Stimulated activated CD4-positive, alpha-beta T cell treated with anti-CD3 and anti-CD28 coated beads, Interleukin-1b, Interleukin-23, amount 100 ng/mL, for 4 hours (primary cell): ENCODE measurements at regions not wholly inside any gene's neighbourhood (a gene's known extent, or its start where the extent isn't known, plus 50 kb on each side); places are given as distances from the start of the nearest gene placed in this dataset.
"Not testable (repeated sequence)": the region's sequence is repeated elsewhere in the genome, so short reads cannot be mapped to it uniquely, and the experiment has no call there.

Experiments
- DNase-seq, 2 donors: peaks; one replicate each; pipeline ENCODE4 v3.0.0-alpha.2; 2020; ENCODE audit warnings: low read depth in 2 of 2

DNA sequence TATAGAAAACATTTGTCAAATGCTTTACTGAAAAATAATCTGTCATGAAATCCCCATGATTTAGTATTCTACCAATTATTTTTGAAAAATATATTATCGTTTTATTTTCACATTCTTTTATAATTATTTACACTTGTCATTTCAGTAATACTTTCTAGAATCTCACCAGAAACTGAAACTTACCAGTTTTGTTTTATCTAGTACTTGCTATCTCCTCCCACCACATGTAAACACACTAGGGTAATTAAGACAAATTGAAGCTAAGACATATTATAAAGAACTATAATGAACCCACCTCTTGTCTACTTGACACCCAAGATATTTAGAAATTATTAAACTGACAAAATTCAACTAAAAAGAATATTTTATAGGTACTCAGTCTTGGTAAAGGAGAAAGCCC lies 51.5 kb upstream of the GRM3 start:
- DNase-seq, result no peak

DNA sequence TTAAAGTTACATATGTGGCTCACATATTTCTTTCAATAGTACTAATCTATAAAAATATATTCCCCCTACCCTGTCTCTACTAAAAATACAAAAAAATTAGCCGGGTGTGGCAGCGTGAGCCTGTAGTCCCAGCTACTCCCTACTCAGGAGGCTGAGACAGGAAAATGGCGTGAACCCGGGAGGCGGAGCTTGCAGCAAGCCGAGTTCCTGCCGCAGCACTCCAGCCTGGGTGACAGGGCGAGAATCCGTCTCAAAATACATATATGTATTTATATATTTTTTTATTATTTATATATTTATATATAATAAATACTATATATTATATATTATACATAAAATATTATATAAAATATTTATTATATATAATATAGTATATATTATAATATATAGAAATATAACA lies 69.7 kb upstream of the GRM3 start:
- no peak for DNase-seq

DNA sequence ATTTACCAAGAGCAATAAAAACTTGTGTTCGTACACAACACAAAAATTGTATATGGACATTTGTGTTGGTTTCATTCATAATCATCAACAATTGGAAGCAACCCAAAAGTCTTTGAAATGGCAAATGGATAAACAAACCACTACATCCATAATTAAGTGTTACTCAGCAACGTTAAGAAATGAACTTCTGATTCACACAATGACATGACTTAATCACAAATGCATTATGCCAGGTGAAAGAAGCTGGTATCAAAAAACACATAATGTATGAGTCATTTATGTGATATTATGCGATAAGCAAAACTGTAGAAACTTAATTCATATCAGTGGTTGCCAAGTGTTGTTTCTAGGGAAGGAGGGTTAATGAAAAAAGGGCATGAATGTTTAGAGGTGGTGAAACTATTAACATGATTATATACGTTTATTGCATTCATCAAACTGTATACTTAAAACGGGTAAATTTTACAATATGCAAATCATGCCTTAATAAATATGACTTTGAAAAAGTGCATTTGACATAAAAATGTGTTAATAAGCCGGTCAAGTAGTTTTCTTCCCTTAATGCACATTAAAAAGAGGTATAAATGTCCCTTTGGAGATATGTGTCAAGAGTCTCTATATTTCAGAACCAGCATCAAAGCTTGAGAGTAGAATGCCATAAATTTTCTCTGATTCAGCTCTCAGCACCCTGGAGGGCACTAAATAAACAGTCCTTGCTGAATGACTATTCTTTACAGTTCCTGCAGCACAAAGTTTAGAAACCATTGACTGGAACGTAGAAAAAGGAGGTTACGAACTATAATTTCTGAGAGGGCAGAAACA lies 84.8 kb upstream of the GRM3 start:
- DNase-seq, result no peak

DNA sequence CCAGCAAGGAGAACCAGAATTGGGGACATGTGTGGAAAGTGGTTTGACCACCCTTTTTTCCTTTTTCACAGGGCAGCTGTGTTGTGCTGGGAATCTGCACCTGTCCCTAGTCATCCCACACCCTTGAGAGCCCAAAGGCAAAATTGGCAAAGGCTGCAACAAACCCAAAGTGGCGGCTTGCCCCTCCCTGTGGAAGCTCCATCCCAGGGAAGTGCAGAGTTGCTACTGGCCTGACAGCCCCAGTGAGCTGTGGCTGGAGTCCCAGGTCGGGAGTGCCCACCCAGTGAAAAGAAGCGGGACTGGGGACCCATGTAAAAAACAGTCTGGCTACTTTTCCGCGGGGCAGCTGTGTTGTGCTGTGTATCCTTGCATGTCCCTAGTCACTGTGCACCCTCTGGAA lies 109.1 kb upstream of the GRM3 start:
- DNase-seq, result no peak

DNA sequence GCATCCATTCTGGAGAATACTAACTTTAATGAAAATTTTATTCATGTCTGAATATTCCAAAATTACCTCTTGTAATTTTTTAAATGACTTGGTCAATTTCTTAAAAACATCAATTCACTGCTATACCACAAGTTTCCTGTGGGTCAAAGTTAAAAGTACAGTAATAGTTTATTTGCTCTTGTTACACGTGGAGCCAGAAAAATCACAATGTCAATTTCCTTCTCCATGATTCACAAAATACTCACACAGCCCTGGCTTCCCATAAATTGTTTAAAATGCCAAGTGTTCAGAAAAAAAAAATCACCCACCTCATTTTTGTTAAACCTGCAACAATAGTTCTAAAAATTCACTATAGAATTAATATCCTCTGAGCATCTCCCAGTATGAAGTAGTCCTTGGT lies 139.5 kb upstream of the GRM3 start:
- DNase-seq, result no peak

DNA sequence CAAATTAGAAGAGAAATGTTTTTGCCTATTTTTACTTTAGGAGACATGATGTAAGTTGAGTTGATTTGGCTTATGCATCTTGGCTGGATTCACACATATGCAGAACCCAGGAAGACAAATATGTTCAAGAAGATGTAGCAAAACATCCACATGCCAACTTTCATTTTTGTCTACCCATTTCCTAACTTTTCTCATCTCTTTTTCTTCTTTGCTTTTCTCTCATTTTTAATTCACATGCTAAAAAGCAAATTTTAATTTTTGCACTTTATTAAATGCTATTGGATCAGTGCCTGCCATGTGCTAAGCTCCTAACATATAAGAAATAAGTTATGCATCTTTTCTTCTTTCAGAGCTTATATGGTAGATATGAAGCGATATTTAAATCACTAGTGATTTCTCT lies 143.7 kb upstream of the GRM3 start:
- DNase-seq, result no peak

DNA sequence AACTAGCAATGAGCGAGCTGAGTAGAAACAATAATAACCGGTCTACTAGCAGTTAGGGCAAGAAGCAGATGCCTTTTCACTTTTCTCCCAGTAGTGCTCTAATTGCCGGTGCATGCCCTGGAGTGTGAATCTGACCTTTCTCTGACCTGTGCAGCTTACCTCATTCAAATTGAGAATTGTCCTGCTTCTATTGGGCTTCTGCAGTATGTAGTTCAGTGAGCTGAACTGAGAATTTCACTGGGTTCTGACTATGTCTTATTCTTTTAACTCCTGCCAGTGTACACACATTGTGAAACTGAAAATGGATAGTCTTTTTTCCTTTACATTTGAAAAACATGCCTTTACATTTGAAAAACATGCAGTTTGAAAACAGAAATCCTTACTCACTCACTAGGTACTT lies 157.9 kb upstream of the GRM3 start:
- DNase-seq, result no peak

DNA sequence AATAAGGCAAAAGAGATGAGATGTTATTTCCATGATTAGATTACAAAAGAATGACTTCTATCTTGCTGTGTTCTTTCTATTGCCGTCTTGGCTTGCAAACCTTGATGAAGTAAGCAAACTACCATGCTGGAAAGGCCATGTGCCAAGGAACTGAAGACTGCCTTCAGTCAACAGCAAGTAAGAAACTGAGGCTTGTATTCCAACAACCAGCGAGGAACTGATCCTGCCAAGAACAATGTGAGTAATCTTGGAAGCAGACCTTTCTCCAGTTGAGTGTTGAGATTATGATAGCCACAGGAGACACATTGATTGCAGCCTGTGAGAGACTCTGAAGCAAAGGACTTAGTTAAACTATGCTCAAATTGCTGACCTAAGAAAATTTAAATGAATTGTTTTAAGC lies 164.6 kb upstream of the GRM3 start:
- DNase-seq, result no peak

DNA sequence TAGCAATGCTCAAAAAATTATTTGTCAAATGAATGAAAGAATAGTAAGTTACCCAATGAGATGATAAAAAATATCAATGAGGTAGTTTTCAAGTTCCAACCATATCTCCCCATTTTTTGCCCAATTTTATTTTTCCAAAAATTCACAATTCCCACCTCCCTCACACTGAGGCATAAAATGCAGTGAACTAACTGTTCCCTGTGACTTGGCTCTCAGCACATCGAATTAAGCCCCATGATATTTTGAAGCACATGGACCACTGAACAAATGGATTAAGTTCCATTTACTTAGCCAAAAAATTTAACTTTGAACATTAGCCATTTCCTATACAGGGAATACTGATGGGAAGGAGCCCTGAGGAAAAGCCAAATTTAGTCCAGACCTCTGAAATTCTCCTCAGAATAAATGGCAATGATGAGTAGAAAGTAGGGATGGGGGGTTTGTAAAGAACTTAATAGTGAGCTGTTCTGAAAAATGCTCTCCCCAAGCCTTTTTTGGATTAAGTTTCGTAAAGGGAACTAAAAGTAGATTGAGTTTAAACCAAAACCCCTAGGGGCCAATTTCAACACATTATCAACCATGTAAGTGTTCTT lies 166.3 kb upstream of the GRM3 start:
- DNase-seq, result no peak

DNA sequence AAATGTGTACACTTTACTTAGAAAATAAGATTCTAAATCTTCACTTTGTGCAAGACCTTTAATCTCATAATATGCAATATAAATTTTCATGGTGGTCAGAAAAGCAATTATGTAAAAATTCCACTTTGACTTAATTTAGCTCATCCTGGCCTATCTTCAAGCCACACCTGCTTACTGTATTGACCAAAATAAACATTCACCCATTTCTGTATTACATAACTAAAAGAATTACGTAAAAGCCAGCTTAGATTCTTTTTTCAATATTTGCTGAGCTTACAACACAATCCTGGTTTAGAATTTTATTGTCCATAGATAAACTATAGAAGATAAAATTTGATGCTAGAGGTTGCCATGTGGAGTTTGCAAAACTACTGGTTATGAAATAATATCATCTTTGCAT lies 172.9 kb upstream of the GRM3 start:
- DNase-seq, result no peak

DNA sequence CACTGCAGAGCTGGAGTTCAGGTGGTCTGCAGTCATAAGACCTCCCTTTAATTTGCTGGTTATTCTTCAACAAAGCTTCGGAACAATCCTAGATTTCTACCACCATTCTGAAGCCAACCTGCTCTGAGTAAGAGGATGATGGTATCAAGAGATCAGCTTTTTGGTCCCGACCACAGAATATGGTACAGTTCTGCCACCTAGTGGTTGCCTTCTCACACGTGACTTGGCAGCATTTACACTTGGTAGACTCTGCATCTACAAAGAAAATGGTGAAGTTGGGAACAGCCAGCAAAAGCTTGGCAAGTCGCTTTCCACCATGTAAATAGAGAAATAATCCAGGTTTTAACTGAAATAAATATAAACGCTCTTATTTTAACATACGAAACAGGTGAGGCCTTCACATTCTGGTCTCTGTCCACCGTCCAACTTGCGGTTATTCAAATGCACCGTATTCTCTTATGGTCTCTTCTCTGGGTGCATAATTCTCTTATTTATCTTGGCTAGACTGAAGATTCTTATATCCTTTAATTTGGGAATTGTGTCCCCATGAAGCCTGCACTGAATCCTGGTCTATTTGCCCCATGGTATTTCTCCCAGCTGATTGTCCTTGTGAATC lies 173.9 kb upstream of the GRM3 start:
- peak in 1 of 2 donors; percentile 11 for DNase-seq

DNA sequence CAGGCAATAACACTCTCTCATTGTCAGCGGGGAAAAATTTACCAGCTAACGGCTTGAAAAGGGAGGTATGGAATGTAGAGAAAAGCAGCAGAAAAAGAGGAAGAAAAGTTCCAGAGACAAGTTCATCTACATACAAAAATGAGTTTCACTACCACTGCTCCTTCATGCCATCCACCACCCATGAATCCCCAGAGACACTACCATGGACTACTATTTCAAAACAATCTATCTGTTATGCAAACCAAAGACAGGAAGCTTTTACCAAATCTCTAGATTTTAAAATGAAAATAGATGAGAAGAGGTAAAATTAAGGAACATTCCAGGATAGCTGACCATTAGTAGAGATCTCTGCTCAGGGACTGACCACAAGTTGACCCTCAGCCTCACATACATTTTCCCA lies 189.0 kb upstream of the GRM3 start:
- no peak for DNase-seq

DNA sequence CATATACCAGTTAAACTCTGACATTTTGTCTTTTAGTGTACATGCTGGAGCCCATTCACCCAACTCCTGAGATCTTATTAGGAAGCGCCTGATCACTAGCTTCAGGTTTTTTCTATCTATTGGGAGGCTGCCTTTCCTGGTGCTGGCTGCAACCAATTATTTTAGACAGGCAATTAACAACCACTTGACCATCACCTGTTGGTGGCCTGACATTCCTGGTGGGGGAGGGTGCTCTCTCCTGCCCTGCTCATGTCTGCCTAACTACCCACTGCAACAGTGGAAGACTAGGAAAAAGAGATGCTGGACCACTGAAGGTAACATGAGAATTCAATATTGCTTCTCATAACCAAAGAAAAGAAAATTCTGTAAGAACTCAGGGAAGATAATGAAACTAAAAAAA lies 190.3 kb upstream of the GRM3 start:
- no peak for DNase-seq

DNA sequence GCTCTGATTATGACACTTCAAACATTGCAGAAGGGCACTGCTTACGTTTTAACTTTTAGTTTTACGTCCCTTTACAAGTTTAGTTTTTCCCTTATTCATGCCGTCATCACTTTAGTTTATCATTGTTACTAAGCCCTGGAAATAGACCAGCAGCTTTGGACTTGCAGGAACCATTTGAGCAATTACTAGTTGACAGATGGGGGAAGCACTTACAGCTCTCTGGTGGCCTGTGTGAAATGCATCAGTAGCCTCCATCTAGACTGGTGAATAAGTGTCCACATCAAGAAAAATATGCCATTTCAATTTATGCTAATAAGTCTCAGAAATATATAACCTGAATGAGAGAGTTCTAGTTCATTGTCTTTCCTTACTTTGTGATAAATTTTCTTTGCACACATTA lies 194.9 kb upstream of the GRM3 start:
- DNase-seq, result no peak

DNA sequence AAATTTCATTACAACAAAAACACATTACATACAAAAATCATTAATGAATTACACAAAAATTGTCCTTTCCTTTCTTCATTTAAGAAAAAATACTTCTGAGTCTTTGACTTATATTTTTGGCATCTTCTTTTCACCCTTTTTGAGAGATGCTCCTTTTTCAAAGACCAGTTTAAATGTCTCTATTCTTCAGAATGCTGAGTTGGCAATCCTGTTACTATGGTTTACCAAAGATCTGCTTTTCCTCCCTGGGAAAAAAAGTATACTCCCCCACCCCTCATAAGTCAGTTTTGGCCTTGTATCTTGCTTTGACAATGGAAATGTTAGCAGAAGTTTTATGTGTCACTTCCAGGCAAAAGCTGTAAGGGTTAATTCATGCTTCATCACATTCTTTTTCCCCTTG lies 198.4 kb upstream of the GRM3 start:
- DNase-seq, result no peak

DNA sequence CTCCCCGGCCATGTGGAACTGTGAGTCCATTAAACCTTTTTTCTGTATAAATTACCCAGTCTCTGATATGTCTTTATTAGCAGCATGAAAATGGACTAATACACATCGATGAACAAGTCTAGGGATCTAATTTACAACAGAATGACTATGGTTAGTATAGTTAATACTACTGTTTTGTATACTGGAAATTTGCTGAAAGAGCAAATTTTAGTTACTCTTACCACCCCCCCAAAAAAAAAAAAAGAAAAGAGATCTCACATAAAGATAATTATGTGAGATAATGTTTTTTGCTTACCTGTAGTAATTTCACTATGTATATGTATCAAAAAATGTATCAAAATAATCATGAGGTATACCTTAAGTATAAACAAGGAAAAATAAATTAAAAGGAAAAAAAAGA lies 199.5 kb upstream of the GRM3 start:
- no peak for DNase-seq

DNA sequence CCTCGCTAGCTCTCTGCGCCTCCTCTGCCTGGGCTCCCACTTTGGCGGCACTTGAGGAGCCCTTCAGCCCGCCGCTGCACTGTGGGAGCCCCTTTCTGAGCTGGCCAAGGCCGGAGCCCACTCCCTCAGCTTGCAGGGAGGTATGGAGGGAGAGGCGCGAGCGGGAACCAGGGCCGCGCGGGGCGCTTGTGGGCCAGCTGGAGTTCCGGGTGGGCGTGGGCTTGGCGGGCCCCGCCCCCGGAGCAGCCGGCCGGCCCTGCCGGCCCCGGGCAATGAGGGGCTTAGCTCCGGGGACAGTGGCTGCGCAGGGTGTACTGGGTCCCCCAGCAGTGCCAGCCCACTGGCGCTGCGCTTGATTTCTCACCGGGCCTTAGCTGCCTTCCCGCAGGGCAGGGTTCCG lies 203.3 kb upstream of the GRM3 start:
- DNase-seq, result not testable (repeated sequence)

DNA sequence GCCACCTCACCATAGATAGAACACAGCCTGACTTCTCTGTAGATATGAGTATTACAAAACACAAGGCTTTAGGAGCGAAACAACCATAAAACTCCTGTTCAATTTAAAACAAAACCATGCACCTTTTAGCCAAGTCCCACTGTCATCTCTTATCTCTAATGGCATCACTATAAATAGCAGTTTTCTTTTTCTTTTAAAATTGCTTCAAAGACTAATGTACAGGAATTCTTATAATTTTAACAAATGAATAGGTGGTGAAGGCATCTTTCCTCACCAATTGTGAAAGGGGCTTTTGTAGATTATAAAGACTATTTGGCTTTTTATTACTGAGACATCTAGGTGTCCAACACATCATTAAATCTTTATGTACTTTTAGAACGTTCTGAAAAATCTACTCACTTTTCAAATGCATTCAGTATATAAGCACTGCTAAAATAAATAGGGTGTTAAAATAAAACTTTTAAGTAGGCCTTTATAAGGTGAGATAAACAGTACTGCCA lies 205.7 kb upstream of the GRM3 start:
- DNase-seq, result no peak

DNA sequence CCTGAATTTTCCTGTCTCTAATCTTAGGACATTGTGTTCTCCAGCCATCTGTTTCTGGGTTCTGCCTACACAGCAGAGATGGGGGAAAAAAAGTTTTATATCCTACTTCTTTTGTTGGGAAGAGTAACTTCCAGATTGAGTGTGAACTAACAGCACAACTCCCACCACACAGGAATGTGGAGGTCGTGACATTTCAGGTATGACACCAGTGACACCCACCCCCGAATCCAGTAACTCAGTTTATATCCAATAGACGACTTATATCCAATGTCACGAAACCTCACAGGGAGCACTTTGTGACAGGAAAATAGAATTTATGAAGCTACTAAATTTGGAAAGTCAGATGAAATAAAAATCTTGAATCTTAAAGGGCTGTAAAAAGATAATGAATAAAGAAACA lies 211.9 kb upstream of the GRM3 start:
- no peak for DNase-seq

DNA sequence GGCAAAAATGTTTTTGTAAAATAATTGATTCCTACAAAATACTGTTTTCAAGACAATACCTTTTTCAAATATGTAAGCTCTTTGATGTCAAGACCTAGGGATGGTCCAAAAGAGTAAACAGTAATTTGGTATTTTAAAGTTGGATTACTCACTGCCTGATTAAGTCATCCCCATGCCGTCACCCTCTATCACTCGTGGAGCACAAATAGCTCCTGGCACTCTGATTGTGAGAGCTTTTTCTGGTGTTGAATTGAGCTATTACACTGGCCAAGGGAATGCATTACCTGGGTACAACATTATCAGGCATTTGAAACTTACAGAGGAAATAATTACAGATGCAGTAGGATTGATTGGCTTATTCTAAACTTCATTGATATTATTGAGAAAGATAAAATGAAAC lies 231.9 kb upstream of the GRM3 start:
- DNase-seq, result no peak

DNA sequence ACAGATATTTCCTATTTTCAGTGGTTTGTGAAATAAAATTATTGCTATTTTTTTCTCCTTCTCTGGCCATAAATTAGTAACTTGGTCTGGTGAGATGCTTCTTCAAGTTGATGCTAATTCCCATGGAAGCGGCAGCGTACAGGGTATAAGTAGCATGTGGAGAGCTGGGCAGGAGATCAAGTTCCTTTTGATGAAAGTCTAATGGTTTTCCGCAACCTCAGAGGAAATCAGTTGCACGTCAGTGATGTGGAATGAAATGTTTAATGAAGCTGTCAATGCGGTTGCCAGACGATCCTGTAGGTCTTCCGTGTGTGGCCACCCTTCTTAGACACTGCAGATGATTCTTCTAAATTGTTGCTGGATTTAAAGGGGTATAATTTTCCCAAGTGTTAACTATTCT lies 236.4 kb upstream of the GRM3 start:
- DNase-seq, result no peak

DNA sequence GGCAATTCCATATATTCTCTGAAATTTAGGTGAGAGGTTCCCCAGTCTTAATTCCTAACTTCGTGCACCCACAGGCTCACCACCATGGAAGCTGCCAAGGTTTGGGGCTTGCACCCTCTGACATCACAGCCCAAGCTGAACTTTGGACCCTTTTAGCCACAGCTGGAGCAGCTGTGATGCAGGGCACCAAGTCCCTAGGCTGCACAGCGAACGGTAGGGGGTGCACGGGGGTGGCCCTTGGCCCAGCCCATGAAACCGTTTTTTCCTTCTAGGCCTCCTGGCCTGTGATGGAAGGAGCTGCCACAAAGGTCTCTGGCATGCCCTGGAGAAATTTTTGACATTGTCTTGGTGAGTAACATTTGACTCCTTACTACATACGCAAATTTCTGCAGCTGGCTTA lies 251.9 kb upstream of the GRM3 start:
- DNase-seq, result no peak

DNA sequence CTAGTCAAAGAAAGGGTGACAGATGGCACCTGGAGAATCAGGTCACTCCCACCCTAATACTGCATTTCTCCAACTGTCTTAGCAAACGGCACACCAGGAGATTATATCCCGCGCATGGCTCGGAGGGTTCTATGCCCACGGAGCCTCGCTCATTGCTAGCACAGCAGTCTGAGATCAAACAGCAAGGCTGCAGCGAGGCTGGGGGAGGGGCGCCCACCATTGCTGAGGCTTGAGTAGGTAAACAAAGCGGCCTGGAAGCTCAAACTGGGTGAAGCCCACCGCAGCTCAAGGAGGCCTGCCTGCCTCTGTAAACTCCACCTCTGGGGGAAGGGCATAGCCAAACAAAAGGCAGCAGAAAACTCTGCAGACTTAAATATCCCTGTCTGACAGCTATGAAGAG lies 268.1 kb upstream of the GRM3 start:
- not testable (repeated sequence) for DNase-seq
